ENCODE measurements at regions not wholly inside any gene's neighbourhood (a gene's known extent, or its start where the extent isn't known, plus 50 kb on each side); places are given as distances from the start of the nearest gene placed in this dataset.

DNA sequence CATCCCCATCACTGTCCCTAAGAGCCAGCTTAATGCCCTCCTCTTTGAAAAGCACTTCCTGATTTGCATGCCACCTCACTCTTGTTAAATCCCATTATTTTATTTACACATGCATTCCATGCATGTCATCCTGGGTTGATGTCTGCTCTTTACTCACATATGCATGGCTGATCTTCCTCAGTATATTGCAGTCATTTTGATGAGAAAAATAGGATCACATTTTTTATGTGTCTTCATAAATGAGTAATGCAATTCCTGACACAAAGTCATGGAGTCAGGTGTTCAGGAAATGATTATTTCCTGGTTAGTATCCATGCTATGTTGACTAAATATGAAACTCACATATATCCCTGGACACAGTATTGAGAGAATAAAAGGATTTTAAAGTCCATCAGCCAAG lies 204.7 kb downstream of the SLIT2 start:
- no peak for FAIRE-seq

- FAIRE-seq, result no peak
These were observed 210.9 kb downstream of the SLIT2 start for GRCh38 chr4:20462426-20463175.

GRCh38 chr4:20463176-20463430 lies 211.4 kb downstream of the SLIT2 start:
- FAIRE-seq, result no peak

DNA sequence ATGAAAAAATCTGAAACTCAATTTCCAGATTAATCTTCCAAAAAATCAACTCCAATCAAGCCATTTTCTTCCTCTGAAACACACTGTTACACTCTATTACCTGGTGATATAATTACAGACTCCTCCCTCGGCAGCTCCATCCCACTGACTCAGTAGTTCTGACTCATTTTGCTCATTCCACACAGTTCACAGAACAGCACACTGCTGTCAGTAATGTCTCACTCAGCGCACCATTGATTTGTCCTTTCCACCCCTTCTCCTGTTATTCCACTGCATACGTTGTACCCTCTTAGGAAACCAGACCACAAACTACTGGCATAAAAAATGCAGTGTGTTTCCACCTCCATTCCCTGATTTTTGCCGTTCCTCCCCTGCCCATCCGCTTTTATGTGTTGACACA lies 212.7 kb downstream of the SLIT2 start:
- FAIRE-seq, result no peak

GRCh38 chr4:20474119-20474518 lies 222.4 kb downstream of the SLIT2 start:
- FAIRE-seq, result no peak

- FAIRE-seq, result no peak
These were observed 221.8 kb upstream of the PACRGL start for GRCh38 chr4:20478412-20478811.

GRCh38 chr4:20480165-20480947 lies 219.9 kb upstream of the PACRGL start:
- FAIRE-seq, result no peak

- no peak for FAIRE-seq
These were observed 216.8 kb upstream of the PACRGL start for GRCh38 chr4:20483416-20483815.

DNA sequence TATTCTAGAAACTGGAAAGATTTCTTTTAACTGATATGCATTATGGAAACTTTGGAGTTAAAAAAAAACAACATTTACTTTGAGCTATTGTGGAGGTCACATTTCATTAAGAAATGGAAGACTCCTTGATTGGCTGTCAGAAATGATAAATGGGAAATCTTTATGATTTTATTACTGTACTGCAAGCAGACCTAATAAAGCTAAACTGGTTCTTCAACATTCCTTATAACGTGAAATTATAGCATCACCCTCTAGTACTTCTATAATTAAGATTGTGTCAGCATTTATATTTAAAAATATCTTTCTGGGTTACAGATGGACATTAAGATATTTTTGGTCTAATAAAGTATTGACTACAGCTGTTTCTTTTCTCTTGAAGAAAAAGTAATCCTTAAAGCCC lies 213.8 kb upstream of the PACRGL start:
- no peak for FAIRE-seq

- no peak for FAIRE-seq
These were observed 212.8 kb upstream of the PACRGL start for GRCh38 chr4:20487446-20487845.

DNA sequence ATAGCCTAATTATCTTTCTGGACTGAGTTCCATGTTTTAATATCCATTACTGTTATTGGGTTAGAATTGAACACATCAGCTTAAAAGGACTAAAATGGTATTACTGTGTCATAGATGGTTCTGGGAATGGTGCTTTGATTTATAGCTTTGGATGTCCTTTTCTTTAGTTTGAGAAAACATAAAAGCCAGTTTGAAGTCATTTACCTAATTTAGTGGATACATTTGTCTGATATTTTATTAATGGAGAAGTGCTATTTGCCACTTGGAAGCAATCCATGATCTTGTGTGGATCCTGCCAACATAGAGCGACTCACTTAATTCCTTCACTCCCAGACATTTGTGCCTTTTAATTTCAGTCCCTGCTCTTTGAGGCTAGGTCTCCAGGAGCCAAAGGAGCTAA lies 212.4 kb upstream of the PACRGL start:
- no peak for FAIRE-seq

GRCh38 chr4:20490734-20491133 lies 209.5 kb upstream of the PACRGL start:
- no peak for FAIRE-seq

- no peak for FAIRE-seq
These were observed 206.4 kb upstream of the PACRGL start for GRCh38 chr4:20493761-20494353.

DNA sequence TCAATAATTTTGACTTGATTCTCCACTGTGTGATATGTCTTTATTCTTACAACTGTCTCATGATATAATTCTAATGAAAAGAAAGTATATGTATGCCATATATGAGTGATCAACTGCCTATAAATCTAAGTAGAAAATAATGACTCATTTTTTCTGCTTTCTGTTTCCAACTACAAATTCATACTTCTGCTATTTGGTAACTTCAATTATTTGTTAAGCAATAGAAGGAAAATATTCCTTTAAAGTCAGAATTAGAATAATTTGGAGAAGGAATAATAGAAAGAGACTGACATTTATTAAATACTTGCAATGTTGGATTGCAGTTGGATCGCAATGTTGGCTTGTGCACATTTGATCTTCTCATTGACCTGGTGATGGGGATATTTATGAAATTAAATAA lies 204.2 kb upstream of the PACRGL start:
- no peak for FAIRE-seq

DNA sequence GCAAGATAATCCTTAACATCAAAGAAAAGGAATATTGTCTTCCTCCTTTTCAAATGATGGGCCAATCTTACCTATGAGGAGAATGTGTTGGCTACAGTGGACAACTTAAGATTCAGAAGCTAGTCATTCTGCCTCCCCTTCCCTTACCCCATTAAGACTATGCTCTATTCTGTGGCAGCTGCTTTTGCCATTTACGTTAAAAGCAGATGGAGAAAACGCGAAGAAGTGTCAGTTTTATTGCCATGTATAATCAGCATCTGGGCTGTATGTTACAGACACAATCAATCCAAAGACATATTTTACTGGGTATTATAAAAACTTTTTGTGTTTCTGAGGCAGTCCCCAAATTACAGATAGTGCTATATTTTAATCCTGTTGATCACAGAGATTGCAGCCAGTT lies 196.1 kb upstream of the PACRGL start:
- FAIRE-seq, result no peak

DNA sequence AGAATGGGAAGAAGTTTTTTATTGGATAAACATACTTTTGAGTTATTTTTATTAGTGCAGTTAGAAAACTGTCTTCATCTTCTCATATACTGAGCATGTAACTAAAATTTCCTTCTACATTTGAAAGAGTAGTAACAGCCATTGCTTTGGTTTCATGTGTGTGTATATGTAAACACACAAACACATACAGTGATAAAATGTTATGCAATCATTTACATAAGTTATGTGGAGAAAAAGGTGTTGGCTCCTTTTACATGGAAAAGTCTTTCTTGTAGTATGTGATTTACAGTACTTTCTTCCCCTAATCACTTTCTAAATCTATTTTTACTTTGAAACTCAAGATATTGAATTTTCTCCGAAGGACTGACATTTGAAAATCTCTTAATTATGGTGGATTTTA lies 194.3 kb upstream of the PACRGL start:
- no peak for FAIRE-seq

GRCh38 chr4:20506827-20507226 lies 193.4 kb upstream of the PACRGL start:
- no peak for FAIRE-seq

DNA sequence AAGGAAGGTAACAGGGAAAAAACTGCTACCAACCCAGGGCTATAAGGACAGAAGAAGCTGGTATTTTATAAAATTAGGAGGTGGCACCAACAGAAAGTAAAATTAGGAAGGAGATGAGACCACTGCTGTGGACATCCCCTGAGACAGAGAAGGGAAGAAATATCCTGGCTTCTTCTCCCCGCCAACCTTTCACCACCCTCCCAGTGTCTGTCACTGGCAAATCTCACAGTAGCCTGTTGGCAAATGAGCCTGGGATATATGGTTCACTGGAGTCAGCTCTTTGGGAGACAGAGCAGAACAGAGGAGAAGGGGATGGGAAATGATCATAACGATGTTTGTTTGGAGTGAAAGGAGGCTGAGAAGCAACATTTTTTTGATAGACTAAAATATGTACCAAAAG lies 190.9 kb upstream of the PACRGL start:
- no peak for FAIRE-seq

GRCh38 chr4:20512033-20512792 lies 188.0 kb upstream of the PACRGL start:
- FAIRE-seq, result no peak

GRCh38 chr4:20512985-20513384 lies 187.3 kb upstream of the PACRGL start:
- no peak for FAIRE-seq

GRCh38 chr4:20520901-20521300 lies 179.4 kb upstream of the PACRGL start:
- FAIRE-seq, result no peak

- no peak for FAIRE-seq
These were observed 171.8 kb upstream of the PACRGL start for GRCh38 chr4:20528508-20528907.

- no peak for FAIRE-seq
These were observed 170.6 kb upstream of the PACRGL start for GRCh38 chr4:20529691-20530090.

Data from endometrium (tissue), 2 donors.